GM21381 (cell line): ENCODE measurements at regions not wholly inside any gene's neighbourhood (a gene's known extent, or its start where the extent isn't known, plus 50 kb on each side); places are given as distances from the start of the nearest gene placed in this dataset.
A peak's percentile ranks its signal among the peaks of the same experiment; 100 is the strongest.
"Not testable (repeated sequence)": the region's sequence is repeated elsewhere in the genome, so short reads cannot be mapped to it uniquely, and the experiment has no call there.

Experiments used
- ATAC-seq: cut with Tn5 transposase; IDR thresholded peaks from one replicate; pipeline ENCODE4 v1.9.1; 2021; ENCODE audit warnings: mild to moderate bottlenecking, moderate library complexity; ENCODE audit not compliant: unreplicated experiment

DNA sequence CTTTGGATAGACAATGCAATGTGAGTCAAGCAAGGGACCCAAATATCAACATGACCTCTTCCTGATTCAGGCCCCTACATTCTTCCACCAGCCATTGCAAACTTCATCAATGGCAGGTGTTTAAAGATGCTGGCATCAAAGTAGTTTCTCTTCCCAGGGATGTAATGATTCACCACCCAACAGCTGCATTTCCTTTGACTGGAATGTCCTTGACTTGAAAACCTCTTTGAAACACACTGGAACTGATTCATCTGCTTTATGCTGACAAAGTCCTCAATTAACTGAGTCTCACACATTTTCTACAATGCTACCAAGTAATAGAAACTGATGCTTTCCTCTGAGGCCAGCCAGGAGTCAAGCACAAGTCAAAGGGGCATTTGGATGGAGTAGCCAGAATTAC, 385.5 kb downstream of the GBE1 start:
- no peak for ATAC-seq

DNA sequence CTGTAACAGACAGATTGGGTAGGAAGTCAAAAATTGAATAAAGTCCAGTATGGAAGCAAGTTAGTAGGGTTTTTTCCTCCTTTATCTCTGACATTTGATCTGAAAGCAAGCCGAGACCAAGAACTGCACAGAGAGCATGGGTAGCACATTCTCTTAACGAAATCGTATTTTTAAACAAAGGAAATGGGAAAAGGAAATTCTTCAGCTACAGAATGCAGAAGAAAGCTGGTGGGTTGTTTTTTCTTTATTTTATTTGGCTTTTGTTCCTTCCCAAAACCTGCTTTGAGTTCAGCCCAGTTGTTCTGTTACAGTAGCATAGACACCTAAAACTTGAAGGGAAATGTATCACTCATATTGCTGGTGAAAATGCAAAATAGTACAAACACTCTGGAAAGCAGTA, 397.0 kb downstream of the GBE1 start:
- no peak for ATAC-seq

DNA sequence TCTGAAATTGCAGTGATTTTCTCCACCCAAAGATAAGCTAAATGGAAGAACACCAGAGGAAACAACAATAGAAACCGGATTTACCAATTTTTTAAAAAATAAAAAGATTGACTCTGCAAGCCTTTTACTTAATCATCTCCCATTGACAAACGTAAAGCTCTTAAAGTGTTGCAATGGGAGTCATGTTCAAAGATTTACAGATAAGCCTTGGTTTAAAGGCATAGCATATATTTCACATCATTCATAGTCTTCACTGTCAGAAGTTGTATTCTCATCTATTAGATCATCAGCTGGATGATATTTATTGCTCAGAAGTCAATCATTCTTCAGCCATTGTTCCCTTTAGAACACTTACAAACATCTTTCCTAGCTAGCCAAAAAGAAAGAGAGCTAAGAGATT, 397.6 kb downstream of the GBE1 start:
- ATAC-seq, result no peak

DNA sequence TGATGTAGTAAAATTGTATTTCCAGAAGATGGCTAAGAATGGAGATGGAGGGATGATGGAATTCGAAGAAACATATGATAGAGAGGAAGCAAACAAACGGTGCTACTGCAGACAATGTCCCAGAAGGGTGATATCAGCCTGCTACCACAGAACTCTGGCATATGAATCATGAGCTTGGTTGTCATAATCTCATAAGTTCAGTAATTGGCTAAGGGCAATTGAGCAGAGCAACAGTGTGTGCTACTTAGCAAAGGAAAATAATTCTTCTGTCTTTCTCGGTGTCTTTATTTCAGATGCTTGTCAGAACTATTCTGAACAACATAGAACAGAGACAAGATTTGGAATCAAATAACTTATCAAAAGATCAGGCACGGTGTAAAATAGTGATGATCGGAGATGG, 407.3 kb downstream of the GBE1 start:
- no peak for ATAC-seq

DNA sequence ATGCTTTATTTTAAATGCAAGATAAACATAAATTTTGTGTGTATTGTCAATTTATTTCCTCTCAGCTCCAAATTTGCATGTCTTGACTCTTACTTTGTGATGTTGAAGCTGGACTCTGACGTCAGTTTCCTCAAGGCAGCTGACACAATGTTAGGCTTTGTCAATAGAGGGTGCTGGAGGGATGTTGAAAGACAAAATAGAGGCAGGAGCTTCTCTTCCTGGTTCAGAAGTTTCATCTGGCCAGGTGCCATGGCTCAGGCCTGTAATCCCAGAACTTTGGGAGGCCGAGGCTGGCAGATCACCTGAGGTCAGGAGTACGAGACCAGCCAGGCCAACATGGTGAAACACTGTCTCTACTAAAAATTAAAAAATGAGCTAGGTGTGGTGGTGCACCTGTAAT, 408.6 kb downstream of the GBE1 start:
- no peak for ATAC-seq

DNA sequence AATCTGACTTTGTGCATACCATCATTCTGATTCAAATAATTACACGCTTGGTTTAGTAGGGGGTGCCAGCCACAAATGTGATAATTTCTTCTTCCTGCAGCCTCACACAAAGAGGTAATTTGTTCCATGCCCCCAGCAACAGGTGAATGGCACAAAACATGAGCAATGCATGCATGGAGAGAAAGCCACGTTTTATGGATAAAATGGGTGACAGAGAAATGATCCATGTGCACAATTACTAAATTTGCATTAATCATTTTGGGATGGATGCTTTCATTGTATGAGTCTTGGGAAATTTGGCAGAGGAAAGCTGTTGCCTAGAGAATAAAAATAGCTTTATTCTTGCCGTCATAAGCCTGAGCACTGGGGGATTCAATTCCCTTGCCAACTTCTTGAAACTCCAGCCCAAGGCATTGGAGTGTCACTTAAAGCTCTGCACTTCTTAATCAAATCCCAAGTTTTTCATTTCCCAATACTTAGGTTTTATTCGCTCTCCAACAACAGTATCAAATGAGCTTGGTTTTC, 411.6 kb downstream of the GBE1 start:
- no peak for ATAC-seq

DNA sequence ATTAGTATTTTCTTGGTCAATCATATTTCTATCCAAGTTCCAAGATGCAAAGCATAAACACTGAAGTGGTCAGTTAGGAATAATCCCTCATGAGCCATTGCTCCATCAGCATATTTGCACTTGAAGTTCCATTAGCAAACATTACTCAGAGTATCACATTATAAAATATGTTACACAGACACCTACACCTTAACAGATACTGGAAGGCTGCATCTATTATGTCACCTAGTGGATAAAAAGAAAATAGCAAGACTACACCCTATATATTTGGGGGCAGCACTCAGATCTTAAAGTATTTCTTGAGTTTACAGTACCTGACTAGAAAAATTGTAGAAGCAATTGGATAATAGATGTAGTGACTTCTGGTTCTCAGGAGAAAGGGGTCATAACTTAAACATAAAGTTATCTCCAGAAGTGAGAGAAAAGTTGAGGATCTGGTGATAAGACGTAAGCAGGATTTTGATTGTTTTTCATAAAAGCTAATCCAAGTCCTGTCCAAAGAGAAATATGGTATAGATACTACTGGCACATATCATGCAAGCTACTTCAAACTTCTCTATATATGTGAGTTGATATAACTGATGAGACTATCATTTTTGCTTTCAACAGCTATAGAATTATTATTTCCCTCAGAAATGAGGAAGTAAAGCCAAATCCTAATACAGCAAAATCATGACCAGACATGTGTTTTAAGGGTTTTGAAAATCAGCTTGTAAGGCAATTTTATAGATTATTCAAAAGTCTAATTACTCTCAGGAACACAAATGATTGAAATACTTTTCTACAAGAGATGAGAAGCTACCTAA, 422.2 kb downstream of the GBE1 start:
- peak; percentile 77 for ATAC-seq

DNA sequence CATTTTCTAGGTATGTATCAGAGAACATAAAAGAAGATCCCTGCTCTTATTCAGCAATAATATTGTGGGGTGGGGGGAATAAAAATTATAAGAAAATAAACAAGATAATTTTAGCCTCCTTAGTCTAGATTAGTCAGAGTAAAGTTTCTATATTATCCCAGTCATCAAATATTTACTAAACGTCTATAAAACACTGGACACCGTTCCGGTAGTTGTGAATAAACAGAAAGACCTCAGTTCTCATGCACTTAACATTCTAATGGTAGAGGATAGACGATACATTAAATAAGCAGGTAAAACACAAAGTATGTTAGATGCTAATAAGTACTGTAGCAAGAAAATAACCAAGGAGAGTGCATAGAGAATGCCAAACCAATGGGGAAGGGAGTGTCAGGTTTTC, 425.0 kb downstream of the GBE1 start:
- ATAC-seq, result no peak

DNA sequence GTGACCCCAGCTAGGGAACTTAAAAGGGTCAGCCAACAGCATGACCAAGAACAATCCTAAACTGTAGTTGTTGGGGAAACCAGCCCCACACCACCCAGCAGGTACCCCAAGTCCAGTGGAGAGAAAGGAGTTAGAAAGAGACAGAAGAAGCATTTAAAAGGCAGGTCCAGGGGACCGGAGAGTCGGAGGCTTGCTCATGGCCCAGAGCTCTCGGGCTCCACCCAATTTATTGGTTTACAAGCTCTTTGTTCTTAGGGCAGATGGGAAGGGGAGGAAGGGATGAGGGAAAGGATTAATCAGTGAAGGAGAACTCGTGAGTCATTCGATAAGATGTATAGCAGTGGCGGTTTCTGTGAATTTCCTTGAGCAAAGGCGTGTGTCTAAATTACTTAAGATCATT, 431.6 kb downstream of the GBE1 start:
- ATAC-seq, result not testable (repeated sequence)

DNA sequence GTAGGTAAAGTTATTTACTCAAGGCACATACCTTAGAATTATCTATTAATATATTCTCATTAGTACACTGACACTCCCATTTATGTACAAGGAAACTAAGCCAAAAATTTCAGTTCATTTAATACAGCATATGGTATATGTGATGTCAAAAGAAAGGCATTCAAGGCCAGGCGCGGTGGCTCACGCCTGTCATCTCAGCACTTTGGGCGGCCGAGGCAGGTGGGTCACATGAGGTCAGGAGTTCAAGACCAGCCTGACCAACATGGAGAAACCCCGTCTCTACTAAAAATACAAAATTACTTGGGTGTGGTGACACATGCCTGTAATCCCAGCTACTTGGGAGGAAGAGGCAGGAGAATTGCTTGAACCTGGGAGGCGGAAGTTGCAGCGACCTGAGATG, 435.2 kb downstream of the GBE1 start:
- no peak for ATAC-seq

DNA sequence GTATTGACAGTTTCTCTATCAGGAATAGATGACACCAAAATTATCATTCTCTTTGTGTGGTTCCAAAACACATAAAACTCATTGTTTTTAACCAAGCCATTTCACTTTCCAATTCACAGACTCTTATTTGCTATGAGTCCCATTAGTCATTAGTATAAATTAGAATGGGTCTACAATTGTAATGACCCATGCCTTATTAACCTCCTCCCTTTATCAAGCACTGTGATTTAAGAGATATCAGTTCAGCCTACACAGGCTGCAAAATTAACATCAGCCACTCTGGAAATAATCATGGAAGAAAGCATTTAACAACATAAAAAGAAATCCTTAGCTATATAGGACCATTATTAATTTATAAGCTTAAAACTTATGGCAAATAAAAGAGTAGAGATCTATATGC, 440.6 kb downstream of the GBE1 start:
- ATAC-seq, result no peak

DNA sequence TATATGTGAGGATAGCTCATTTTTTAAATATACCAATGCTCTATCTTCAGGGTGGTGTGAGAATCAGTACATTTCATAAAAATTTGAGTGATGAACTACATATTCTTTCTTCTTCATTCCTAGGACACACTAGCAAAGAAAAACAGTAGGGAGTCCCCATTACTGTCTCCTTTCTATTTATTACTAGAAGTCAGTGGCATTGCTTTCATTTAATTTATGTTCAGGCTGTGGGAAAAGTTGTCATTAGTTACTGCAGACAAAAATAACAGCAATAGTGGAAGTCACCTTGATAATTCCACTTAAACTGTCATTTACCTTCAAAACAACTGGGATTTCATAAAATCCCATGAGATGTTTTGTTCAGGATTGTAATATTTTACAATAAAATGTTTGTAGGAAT, 446.4 kb downstream of the GBE1 start:
- ATAC-seq, result no peak

DNA sequence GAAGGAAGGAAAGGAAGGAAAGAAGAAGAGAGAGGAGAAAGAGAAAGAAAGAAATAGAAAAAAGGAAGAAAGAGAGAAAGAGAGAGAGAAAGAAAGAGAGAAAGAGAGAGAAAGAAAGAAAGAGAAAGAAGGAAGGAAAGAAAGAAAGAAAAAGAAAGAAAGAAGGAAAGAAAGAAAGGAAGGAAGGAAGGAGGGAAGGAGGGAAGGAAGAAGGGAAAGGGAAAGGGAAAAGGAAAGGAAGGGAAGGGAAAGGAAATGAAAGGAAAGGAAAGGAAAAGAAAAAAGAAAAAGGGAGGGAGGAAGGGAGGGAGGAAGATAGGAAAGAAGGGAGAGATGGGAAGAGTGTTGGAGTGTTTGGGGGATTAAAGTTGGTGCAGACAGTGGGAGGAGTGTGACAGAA, 450.1 kb downstream of the GBE1 start:
- no peak for ATAC-seq

DNA sequence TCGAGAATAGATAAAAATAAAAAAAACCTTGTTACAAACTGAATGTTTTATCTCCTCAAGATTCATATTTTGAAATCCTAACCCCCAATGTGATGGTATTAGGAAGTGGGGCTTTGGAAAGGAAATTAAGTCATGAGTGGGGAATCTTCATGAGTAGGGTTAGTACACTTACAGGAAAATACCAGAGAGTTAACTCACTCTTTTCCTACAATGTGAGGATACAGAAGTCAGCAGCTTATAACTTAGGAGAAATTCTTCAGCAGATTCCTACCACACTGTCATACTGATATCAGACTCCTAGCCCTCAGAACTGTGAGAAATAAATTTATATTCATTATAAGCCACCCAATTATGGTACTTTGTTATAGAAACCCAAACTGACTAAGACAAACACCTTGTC, 453.1 kb downstream of the GBE1 start:
- ATAC-seq, result no peak

DNA sequence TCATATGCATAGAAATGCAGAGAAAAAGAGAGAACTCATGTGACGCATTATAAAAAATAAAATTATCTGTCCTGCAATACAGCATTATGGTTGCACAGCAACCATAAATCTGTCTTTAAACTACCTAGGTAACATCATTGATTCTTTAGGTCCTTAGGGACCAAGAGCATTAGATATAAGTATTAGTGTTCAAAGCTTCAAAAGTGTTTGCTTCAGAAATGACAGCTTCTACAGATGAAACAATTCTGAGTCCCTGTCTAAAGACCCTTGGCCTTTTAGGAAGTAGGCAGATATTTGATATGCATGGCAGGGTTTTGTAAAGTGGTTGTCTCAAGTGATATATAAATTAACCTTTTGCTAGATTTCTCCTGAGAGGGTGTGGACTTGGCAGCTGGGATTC, 454.2 kb downstream of the GBE1 start:
- ATAC-seq, result no peak

DNA sequence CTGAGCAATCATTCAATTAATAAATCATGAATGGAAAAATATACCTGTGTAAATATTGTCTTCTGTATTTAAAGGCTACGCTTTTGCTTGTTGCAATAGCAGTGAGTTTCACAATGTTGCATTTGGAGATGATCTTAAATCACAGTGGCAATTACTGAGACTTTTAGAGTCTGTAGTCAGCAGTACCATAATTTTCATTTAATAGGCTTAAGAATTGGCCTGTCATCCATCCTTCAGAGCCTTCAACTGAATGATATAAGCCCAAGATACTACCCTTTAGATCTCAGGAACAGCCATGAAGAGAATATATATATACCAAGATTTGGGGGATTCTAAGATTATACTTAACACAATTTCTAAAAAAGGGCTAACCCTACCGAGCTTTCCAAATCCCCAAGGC, 458.1 kb downstream of the GBE1 start:
- ATAC-seq, result no peak

DNA sequence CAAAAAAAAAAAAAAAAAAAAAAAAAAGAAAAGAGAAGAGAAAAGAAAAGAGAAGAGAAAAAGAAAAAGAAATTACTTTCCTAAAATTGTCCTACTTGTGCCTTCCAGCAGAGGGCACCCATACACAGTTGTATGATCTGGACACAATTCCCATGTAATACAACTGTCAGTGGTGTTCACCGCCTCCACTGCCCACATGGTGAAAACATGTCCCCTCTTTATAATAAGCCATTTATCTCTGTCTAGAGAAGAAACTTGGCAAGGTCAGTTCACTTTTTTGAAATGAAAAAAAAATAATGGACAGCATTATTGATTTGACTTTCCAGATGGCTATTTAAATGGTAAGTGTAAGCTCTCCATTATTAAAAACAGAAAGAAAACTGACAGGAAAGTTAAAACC, 459.4 kb downstream of the GBE1 start:
- peak; percentile 77 for ATAC-seq

DNA sequence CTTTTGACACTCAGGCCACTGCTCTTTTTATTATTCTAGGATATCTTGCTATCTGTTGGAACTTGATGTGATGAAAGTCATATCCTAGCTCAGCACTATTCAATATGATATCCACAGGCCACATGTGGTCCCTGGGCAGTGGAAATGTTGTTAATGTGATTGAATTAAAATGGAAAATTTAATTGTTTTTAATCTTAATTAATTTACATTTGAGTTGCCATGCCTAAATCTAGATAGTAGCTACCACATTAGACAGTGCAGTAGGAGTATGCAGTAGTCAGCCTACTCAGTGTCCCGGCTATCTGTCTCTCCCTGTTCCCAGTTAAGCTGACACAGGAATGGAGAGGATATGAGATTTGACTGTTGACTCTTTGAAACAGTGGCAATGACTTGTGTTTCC, 460.2 kb downstream of the GBE1 start:
- no peak for ATAC-seq

DNA sequence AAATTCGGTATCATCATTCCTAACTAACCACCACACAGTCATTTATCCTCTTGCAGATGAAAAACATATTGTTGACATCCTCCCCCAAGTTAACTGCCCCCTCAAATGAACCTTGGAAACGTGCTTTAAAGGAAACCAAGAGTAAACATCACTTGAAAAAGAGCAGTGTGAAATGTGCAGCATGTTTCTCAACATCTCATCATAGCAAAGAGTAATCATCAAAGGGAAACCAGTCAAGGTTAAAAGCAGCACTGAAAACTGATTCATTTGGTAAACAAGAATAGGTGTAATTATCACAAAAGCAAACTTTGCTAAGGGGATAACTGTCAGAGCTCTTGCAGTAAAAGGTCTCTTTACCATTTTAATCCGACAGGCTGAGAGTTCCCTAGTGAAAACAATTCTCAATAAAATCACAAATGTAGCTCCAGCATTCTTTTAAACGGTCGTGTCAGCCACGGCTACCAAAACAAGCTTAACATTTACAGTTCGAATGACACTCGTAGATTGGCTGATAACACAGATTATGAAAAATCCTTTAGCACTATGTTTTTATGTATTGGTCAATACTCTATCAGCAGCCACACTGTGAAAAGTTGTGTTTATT, 461.0 kb downstream of the GBE1 start:
- no peak for ATAC-seq

DNA sequence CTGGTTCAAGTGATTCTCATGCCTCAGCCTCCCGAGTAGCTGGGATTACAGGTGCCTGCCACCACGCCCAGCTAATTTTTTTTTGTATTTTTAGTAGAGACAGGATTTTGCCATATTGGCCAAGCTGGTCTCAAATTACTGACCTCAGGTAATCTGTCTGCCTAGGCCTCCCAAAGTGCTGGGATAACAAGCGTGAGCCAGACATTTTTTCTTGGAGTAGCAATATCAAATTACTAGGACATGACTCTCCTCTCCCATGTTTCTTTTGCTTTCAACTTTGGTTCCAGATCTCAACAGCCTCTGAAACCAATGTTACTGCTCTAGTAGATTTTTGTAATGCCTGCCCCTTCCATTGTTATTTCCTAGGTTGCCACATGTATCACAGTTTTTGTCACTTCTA, 462.0 kb downstream of the GBE1 start:
- no peak for ATAC-seq

DNA sequence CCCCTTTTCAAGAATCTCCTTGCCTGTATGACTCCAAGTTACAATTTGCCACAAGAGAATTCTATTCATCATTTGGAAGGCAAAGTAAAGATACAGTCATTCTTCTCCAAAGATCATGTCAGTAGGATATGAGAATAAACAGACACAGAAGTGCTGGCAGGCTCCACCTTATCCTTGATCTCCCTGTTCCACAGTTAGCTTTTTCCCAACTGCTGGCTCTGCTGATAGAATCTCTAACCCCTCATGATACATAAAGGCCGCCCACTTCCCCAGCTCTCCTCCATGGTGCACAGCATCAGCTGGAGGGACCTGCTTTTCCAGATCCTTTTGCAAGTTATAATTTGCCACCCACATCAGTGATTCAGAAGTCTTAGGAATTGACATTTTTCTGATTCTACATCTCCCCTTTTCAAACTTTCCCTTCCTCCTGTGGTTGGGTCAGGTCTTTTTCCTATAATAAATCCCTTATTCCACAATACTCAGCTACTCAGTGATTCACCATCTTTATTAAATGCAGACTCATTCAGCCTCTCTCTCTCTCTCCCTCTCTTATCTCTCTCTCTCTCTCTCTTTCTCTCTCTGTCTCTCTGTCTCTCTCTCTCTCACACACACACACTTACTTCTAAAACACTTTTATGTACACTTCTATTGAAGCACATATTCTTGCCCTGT, 465.4 kb downstream of the GBE1 start:
- no peak for ATAC-seq

DNA sequence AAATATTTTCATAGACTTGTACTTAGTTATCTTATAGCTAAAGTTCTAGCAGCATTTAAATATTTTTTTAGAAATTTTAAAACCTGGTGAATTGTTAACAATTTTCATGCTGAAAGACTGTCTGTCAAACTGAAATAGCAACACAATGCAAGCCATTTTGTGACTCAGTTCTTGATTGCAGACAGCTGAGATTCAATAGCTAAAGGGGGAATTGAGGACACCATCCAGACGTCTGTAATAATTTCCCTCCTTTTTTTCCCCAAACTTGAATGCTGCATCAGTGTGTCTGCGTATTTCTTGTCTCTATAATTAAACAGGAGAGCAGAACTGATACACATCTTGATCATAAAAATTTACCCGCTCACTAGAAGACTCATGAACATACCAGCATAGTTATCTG, 468.3 kb downstream of the GBE1 start:
- ATAC-seq, result no peak
